SU-DHL-6 (cell line): ENCODE measurements at regions not wholly inside any gene's neighbourhood (a gene's known extent, or its start where the extent isn't known, plus 50 kb on each side); places are given as distances from the start of the nearest gene placed in this dataset.

ENCODE experiments used
- H2AFZ ChIP-seq: fragments of 200-600 bp; sonication (generic); 2 replicates; pipeline ENCODE4 v1.6.1; 2014; ENCODE audit warnings: low read depth, mild to moderate bottlenecking, moderate library complexity, mixed read lengths, antibody characterized with exemption, low read length; ENCODE audit not compliant: severe bottlenecking
- H3F3A ChIP-seq: fragments of 200-600 bp; shearing (Covaris generic); 2 replicates; pipeline ENCODE4 v1.6.0; 2016; ENCODE audit warnings: antibody characterized with exemption, mild to moderate bottlenecking; ENCODE audit not compliant: insufficient read depth
- H3K27ac ChIP-seq: fragments of 200-600 bp; sonication (generic); 2 replicates; pipeline ENCODE4 v1.5.1; 2016; ENCODE audit warnings: low read depth, mild to moderate bottlenecking, low read length, moderate library complexity, mixed read lengths
- H3K27me3 ChIP-seq: fragments of 200-600 bp; sonication (generic), shearing (Covaris generic); 2 replicates; pipeline ENCODE4 v1.6.0; 2014; ENCODE audit warnings: mild to moderate bottlenecking, low read length
- H3K36me3 ChIP-seq: fragments of 200-600 bp; sonication (generic); 2 replicates; pipeline ENCODE4 v1.6.1; 2014; ENCODE audit warnings: mild to moderate bottlenecking, low read length, mixed read lengths
- H3K4me2 ChIP-seq: fragments of 300-600, 200-600 bp; shearing (Covaris generic), sonication (generic); 2 replicates; pipeline ENCODE4 v1.6.0; 2014; ENCODE audit warnings: low read length, low read depth, mild to moderate bottlenecking; ENCODE audit not compliant: poor library complexity, severe bottlenecking
- H3K4me3 ChIP-seq: fragments of 200-600 bp; sonication (generic); 2 replicates; pipeline ENCODE4 v1.5.1; 2014; ENCODE audit warnings: antibody characterized with exemption, low read length, mild to moderate bottlenecking, mixed read lengths; ENCODE audit not compliant: insufficient read depth, poor library complexity, severe bottlenecking
- H3K79me2 ChIP-seq: fragments of 200-600 bp; sonication (generic); 2 replicates; pipeline ENCODE4 v1.6.1; 2014; ENCODE audit warnings: mild to moderate bottlenecking, low read length, moderate library complexity; ENCODE audit not compliant: insufficient read depth
- H3K9ac ChIP-seq: fragments of 200-600 bp; sonication (generic); 2 replicates; pipeline ENCODE4 v1.7.0; 2014; ENCODE audit warnings: mild to moderate bottlenecking, low read length
- H3K9me2 ChIP-seq: fragments of 200-600 bp; sonication (generic); replicated peaks from 2 replicates; pipeline ENCODE4 v1.6.1; 2014; ENCODE audit warnings: low read length; ENCODE audit not compliant: insufficient read depth
- H3K9me3 ChIP-seq: fragments of 200-600 bp; sonication (generic); 2 replicates; pipeline ENCODE4 v1.6.1; 2014; ENCODE audit warnings: low read length, mixed read lengths; ENCODE audit not compliant: insufficient read depth
- H4K20me1 ChIP-seq: fragments of 200-600 bp; sonication (generic); 2 replicates; pipeline ENCODE4 v1.6.1; 2014; ENCODE audit warnings: low read depth, mild to moderate bottlenecking, antibody characterized with exemption, low read length, moderate library complexity, mixed read lengths
- CTCF ChIP-seq: fragments of 200-600 bp; sonication (generic); IDR thresholded peaks from one replicate; pipeline ENCODE4 v1.5.1; 2017; ENCODE audit warnings: antibody characterized with exemption, mild to moderate bottlenecking, low read length, moderate library complexity; ENCODE audit not compliant: insufficient read depth, poor library complexity, severe bottlenecking
- EZH2phosphoT487 ChIP-seq: fragments of 200-600 bp; sonication (generic), shearing (Covaris generic); conservative IDR thresholded peaks from 2 replicates; pipeline ENCODE4 v1.6.1; 2018; ENCODE audit warnings: mild to moderate bottlenecking, antibody characterized with exemption, low read length, moderate library complexity, mixed read lengths

GRCh38 chr14:83568141-83568540 is 1961.8 kb upstream of the FLRT2 start:
- TF ChIP-seq EZH2phosphoT487 (no peak), CTCF (no peak)
- Histone ChIP-seq H3K9me2 (no peaks in the 10 kb centered on the region), H3K4me2 (no peak overlapping the region), H2AFZ (no peak overlapping the region), H3K9ac (no peak overlapping the region), H3F3A (no peaks in the 10 kb centered on the region), H3K4me3 (no peak overlapping the region), H3K27me3 (no peaks in the 10 kb centered on the region), H3K79me2 (no peaks in the 10 kb centered on the region), H4K20me1 (no peaks in the 10 kb centered on the region), H3K36me3 (no peaks in the 10 kb centered on the region), H3K9me3 (no peaks in the 10 kb centered on the region), H3K27ac (no peak overlapping the region)

GRCh38 chr14:83575301-83575700 is 1954.6 kb upstream of the FLRT2 start:
- Histone ChIP-seq H3F3A (no peaks in the 10 kb centered on the region), H3K9me3 (no peaks in the 10 kb centered on the region), H3K36me3 (no peaks in the 10 kb centered on the region), H4K20me1 (no peaks in the 10 kb centered on the region), H3K4me3 (no peak overlapping the region), H3K27ac (no peak overlapping the region), H3K9ac (no peak overlapping the region), H3K9me2 (no peaks in the 10 kb centered on the region), H3K79me2 (no peaks in the 10 kb centered on the region), H3K27me3 (no peaks in the 10 kb centered on the region), H3K4me2 (no peak overlapping the region), H2AFZ (no peak overlapping the region)
- no peak for TF ChIP-seq EZH2phosphoT487
- TF ChIP-seq CTCF, result no peak

DNA sequence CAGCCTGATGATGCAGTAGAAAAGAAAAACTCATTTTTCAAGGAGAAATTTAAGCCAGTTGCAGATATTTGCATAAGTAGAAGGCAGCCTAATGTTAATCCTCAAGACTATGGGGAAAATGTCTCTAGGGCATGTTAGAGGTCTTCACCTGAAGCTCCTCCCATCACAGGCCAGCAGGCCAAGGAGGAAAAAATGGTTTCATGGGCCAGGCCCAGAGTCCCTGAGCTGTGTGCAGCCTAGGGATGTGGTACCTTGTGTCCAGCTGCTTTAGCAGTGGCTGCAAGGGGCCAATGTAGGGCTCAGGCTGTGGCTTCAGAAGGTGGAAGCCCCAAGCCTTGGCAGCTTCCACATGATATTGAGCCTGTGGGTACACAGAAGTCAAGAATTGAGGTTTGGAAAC is 1946.7 kb upstream of the FLRT2 start:
- Histone ChIP-seq H3K27me3 (no peaks in the 10 kb centered on the region), H3K27ac (no peak overlapping the region), H3K9me2 (no peaks in the 10 kb centered on the region), H4K20me1 (no peaks in the 10 kb centered on the region), H3K9me3 (peaks cover 7% of the 10 kb centered on the region; the same call in 1 of the 2 replicates), H3K4me2 (no peak overlapping the region), H2AFZ (no peak overlapping the region), H3F3A (no peaks in the 10 kb centered on the region), H3K79me2 (no peaks in the 10 kb centered on the region), H3K36me3 (no peaks in the 10 kb centered on the region), H3K9ac (no peak overlapping the region), H3K4me3 (no peak overlapping the region)
- no peak for TF ChIP-seq CTCF
- TF ChIP-seq EZH2phosphoT487, result no peak
